OCI-LY3 (cell line): ENCODE measurements at regions not wholly inside any gene's neighbourhood (a gene's known extent, or its start where the extent isn't known, plus 50 kb on each side); places are given as distances from the start of the nearest gene placed in this dataset.

ENCODE experiments used
- EZH2phosphoT487 ChIP-seq: fragments of 200-600 bp; shearing (Covaris generic); IDR thresholded peaks from 2 replicates; pipeline ENCODE4 v1.6.1; 2018; ENCODE audit warnings: antibody characterized with exemption, mixed run types, low read depth
- TF ChIP-seq, protein P1 (sequence below): fragments of 200-600, 300-600 bp; sonication (generic); IDR thresholded peaks from 2 replicates; pipeline ENCODE4 v1.5.1; 2014; ENCODE audit warnings: antibody characterized with exemption, low read length, low read depth

DNA sequence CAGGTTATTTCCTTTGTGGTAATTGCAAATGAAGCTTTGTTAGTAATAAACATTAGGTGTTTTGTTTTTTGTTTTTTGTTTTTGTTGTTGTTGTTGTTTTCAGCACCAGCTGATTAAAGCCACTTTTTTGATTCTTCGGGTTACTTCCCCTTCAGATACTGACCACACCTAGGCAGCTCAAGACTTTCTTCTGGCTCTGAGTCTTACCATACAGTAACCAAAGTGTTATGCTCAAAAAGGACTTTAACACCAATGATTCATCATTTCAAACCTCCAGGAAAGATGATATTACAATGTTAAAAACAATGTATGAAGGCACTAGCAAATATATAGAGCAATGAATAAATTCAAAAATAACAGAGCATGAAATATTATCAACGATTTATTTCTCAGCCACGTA is 265.2 kb upstream of the SP8 start:
- TF ChIP-seq, protein P1, sequence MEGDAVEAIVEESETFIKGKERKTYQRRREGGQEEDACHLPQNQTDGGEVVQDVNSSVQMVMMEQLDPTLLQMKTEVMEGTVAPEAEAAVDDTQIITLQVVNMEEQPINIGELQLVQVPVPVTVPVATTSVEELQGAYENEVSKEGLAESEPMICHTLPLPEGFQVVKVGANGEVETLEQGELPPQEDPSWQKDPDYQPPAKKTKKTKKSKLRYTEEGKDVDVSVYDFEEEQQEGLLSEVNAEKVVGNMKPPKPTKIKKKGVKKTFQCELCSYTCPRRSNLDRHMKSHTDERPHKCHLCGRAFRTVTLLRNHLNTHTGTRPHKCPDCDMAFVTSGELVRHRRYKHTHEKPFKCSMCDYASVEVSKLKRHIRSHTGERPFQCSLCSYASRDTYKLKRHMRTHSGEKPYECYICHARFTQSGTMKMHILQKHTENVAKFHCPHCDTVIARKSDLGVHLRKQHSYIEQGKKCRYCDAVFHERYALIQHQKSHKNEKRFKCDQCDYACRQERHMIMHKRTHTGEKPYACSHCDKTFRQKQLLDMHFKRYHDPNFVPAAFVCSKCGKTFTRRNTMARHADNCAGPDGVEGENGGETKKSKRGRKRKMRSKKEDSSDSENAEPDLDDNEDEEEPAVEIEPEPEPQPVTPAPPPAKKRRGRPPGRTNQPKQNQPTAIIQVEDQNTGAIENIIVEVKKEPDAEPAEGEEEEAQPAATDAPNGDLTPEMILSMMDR = no peak
- TF ChIP-seq EZH2phosphoT487 = no peak
